Liver (tissue), 3 donors: ENCODE measurements at regions not wholly inside any gene's neighbourhood (a gene's known extent, or its start where the extent isn't known, plus 50 kb on each side); places are given as distances from the start of the nearest gene placed in this dataset.

ENCODE experiments used
- CTCF ChIP-seq: fragments of 150-350 bp; IDR thresholded peaks from 2 replicates; pipeline ENCODE4 v1.5.1; 2017; ENCODE audit warnings: improper control_type of control experiment, low read depth, low read length; ENCODE audit not compliant: missing input control
- GABPA ChIP-seq, 2 donors: IDR thresholded peaks in 1 of 2; conservative IDR thresholded peaks in 1 of 2; 2 replicates each; pipeline ENCODE4 v1.6.1; 2016; ENCODE audit warnings: antibody characterized with exemption in 2 of 2, mild to moderate bottlenecking in 1 of 2, moderate library complexity in 1 of 2
- HNF4A ChIP-seq, 2 donors: conservative IDR thresholded peaks; 2 replicates each; pipeline ENCODE4 v1.6.1; 2016; ENCODE audit warnings: antibody characterized with exemption in 2 of 2, mild to moderate bottlenecking in 2 of 2
- RAD21 ChIP-seq, 2 donors: IDR thresholded peaks; 2 replicates each; pipeline ENCODE4 v1.6.1; 2016; ENCODE audit warnings: antibody characterized with exemption in 2 of 2, mild to moderate bottlenecking in 2 of 2
- TAF1 ChIP-seq: conservative IDR thresholded peaks from 2 replicates; pipeline ENCODE4 v1.6.1; 2016; ENCODE audit warnings: antibody characterized with exemption, mild to moderate bottlenecking
- YY1 ChIP-seq: IDR thresholded peaks from 2 replicates; pipeline ENCODE4 v1.6.1; 2016; ENCODE audit warnings: antibody characterized with exemption, mild to moderate bottlenecking
- TF ChIP-seq, protein P1 (sequence below): IDR thresholded peaks from 2 replicates; pipeline ENCODE4 v1.6.1; 2016; ENCODE audit warnings: antibody characterized with exemption
- donor health status: healthy.
- donor health status: healthy.

- TF ChIP-seq TAF1, result no peak
- no peak for TF ChIP-seq CTCF
- no peak for TF ChIP-seq YY1
- TF ChIP-seq GABPA (IDR thresholded peaks at IDR 0.05 in 1 of 2, conservative IDR thresholded peaks at IDR 0.05 in 1 of 2), result no peak
- no peak for TF ChIP-seq RAD21 (IDR thresholded peaks at IDR 0.05)
- TF ChIP-seq, protein P1, sequence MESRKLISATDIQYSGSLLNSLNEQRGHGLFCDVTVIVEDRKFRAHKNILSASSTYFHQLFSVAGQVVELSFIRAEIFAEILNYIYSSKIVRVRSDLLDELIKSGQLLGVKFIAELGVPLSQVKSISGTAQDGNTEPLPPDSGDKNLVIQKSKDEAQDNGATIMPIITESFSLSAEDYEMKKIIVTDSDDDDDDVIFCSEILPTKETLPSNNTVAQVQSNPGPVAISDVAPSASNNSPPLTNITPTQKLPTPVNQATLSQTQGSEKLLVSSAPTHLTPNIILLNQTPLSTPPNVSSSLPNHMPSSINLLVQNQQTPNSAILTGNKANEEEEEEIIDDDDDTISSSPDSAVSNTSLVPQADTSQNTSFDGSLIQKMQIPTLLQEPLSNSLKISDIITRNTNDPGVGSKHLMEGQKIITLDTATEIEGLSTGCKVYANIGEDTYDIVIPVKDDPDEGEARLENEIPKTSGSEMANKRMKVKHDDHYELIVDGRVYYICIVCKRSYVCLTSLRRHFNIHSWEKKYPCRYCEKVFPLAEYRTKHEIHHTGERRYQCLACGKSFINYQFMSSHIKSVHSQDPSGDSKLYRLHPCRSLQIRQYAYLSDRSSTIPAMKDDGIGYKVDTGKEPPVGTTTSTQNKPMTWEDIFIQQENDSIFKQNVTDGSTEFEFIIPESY, result no peak
- TF ChIP-seq HNF4A (conservative IDR thresholded peaks at IDR 0.05), result no peak
Measured at GRCh38 chr13:111608556-111608955, 288.1 kb downstream of the TEX29 start.
